GM12891 (cell line): ENCODE measurements at regions not wholly inside any gene's neighbourhood (a gene's known extent, or its start where the extent isn't known, plus 50 kb on each side); places are given as distances from the start of the nearest gene placed in this dataset.

ENCODE experiments used
- PAX5 ChIP-seq: IDR thresholded peaks from 2 replicates; pipeline ENCODE4 v1.6.1; 2011; ENCODE audit warnings: low read length, moderate library complexity, mild to moderate bottlenecking; ENCODE audit not compliant: insufficient read depth, severe bottlenecking
- POLR2A ChIP-seq: IDR thresholded peaks from 2 replicates; pipeline ENCODE4 v1.6.1; 2011; ENCODE audit warnings: low read depth, low read length, control low read depth
- POLR2AphosphoS5 ChIP-seq: IDR thresholded peaks from 2 replicates; pipeline ENCODE4 v1.6.1; 2011; ENCODE audit warnings: low read depth, low read length, control low read depth
- TAF1 ChIP-seq: IDR thresholded peaks from 2 replicates; pipeline ENCODE4 v1.6.1; 2011; ENCODE audit warnings: low read depth, low read length, control low read depth

- TF ChIP-seq POLR2A (no peak), TAF1 (no peak), POLR2AphosphoS5 (no peak), PAX5 (no peak)
Measured at GRCh38 chr2:118584877-118585276, 262.6 kb downstream of the EN1 start.
